ENCODE measurements at regions not wholly inside any gene's neighbourhood (a gene's known extent, or its start where the extent isn't known, plus 50 kb on each side); places are given as distances from the start of the nearest gene placed in this dataset.
A peak's percentile ranks its signal among the peaks of the same experiment; 100 is the strongest.

DNA sequence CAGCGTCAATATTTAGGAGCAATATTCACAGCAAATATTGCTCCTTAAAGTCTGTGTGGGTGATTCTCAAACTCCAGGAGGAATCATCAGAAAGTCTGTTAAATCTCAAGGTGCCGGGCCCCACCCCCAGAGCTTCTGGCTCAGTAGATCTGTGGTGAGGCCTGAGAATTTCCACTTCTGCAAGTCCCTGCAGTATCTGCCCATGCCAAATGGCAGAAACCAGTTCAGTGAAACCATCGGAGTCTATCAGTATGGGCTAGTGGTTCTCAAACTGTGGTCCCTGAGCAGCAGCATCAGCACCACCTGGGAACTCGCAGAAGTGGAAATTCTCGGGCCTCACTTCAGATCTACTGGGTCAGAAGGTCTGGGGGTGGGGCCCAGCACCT is 202.9 kb downstream of the SLC4A3 start:
- H3K27me3 ChIP-seq: no peaks in the 10 kb centered on the region
- H3K4me1 ChIP-seq: no peaks in the 10 kb centered on the region
- ATAC-seq (no peak), DNase-seq (no peak)
- in situ Hi-C loops (cut with MboI; ENCODE audit: low sequenced_read_pairs in 4 of 4) (no loop called here), intact Hi-C loops (cut with DNase I; ENCODE audit: low total_unique reads) (no loop called here)
- H3K27ac ChIP-seq: no peak overlapping the region
- TF ChIP-seq, protein P1, sequence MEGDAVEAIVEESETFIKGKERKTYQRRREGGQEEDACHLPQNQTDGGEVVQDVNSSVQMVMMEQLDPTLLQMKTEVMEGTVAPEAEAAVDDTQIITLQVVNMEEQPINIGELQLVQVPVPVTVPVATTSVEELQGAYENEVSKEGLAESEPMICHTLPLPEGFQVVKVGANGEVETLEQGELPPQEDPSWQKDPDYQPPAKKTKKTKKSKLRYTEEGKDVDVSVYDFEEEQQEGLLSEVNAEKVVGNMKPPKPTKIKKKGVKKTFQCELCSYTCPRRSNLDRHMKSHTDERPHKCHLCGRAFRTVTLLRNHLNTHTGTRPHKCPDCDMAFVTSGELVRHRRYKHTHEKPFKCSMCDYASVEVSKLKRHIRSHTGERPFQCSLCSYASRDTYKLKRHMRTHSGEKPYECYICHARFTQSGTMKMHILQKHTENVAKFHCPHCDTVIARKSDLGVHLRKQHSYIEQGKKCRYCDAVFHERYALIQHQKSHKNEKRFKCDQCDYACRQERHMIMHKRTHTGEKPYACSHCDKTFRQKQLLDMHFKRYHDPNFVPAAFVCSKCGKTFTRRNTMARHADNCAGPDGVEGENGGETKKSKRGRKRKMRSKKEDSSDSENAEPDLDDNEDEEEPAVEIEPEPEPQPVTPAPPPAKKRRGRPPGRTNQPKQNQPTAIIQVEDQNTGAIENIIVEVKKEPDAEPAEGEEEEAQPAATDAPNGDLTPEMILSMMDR (IDR thresholded peaks at IDR 0.05 in 4 of 5, conservative IDR thresholded peaks at IDR 0.05 in 1 of 5): no peak
- no peak for TF ChIP-seq POLR2A (IDR thresholded peaks at IDR 0.05)
- no peaks in the 10 kb centered on the region for H3K9me3 ChIP-seq
- no peak overlapping the region for H3K4me3 ChIP-seq
- H3K36me3 ChIP-seq: no peaks in the 10 kb centered on the region

- Histone ChIP-seq H3K27ac (no peak overlapping the region), H3K36me3 (no peaks in the 10 kb centered on the region), H3K4me1 (no peaks in the 10 kb centered on the region), H3K4me3 (no peak overlapping the region), H3K9me3 (no peaks in the 10 kb centered on the region), H3K27me3 (no peaks in the 10 kb centered on the region)
- TF ChIP-seq POLR2A (IDR thresholded peaks at IDR 0.05): no peak
- TF ChIP-seq, protein P1 (IDR thresholded peaks at IDR 0.05 in 4 of 5, conservative IDR thresholded peaks at IDR 0.05 in 1 of 5): no peak
- in situ Hi-C loops (cut with MboI; ENCODE audit: low sequenced_read_pairs in 4 of 4): no loop called here
- intact Hi-C loops (cut with DNase I; ENCODE audit: low total_unique reads): no loop called here
- no peak for ATAC-seq
- no peak for DNase-seq
Measured at GRCh38 chr2:219831957-219832356, 204.5 kb downstream of the SLC4A3 start.

DNA sequence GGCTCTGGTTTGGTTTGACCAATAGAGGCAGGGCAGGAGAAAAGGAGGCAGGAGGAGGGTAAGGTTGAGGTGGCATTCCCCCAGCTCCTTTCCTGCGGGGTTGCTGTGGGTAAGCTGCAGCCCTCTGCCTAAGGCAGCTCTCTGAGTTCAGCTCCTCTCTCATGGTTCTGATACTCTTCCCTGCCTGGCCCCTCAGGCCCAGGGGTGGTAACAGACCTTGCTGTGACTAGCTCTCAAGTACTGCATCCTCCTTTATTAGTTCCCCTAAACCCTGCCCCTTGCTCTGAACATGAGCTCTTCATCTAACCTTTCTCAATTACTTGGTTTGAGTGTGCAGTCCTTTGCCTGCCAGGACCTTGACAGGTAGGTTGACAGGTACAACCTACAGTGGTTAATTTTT is 205.5 kb downstream of the SLC4A3 start:
- in situ Hi-C loops (cut with MboI; ENCODE audit: low sequenced_read_pairs in 4 of 4): no loop called here
- H3K4me1 ChIP-seq: no peaks in the 10 kb centered on the region
- no peaks in the 10 kb centered on the region for H3K27me3 ChIP-seq
- H3K36me3 ChIP-seq: no peaks in the 10 kb centered on the region
- H3K4me3 ChIP-seq: no peak overlapping the region
- H3K27ac ChIP-seq: no peak overlapping the region
- no peaks in the 10 kb centered on the region for H3K9me3 ChIP-seq
- no peak for TF ChIP-seq POLR2A (IDR thresholded peaks at IDR 0.05)
- TF ChIP-seq, protein P1 (IDR thresholded peaks at IDR 0.05 in 4 of 5, conservative IDR thresholded peaks at IDR 0.05 in 1 of 5): no peak
- intact Hi-C loops (cut with DNase I; ENCODE audit: low total_unique reads): no loop called here
- ATAC-seq: no peak
- DNase-seq: no peak

DNA sequence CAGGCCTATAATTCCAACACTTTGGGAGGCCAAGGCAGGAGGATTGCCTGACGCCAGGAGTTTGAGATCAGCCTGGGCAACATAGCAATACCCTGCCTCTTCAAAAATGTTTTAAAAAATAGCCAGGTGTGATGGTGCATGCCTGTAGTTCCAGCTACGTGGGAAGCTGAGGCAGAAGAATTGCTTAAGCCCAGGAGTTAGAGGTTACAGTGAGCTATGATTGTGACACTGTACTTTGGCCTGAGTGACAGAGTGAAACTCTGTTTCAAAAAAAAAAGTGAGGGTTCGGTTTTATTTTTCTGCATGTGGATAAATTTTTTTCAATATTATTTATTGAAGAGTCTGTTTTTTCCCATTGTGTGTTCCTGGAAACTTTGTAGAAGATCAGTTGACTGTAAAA is 208.1 kb downstream of the SLC4A3 start:
- H3K4me3 ChIP-seq: no peak overlapping the region
- ATAC-seq: no peak
- no peak for TF ChIP-seq POLR2A (IDR thresholded peaks at IDR 0.05)
- TF ChIP-seq, protein P1 (IDR thresholded peaks at IDR 0.05 in 4 of 5, conservative IDR thresholded peaks at IDR 0.05 in 1 of 5): no peak
- no peaks in the 10 kb centered on the region for H3K9me3 ChIP-seq
- no peak overlapping the region for H3K27ac ChIP-seq
- no peak for DNase-seq
- in situ Hi-C loops (cut with MboI; ENCODE audit: low sequenced_read_pairs in 4 of 4): no loop called here
- H3K27me3 ChIP-seq: no peaks in the 10 kb centered on the region
- intact Hi-C loops (cut with DNase I; ENCODE audit: low total_unique reads): loop anchor here (5.0 kb wide), 1 partner anchor 98 kb away; no protein-coding TSS in a partner anchor
- H3K4me1 ChIP-seq: no peaks in the 10 kb centered on the region
- H3K36me3 ChIP-seq: no peaks in the 10 kb centered on the region

DNA sequence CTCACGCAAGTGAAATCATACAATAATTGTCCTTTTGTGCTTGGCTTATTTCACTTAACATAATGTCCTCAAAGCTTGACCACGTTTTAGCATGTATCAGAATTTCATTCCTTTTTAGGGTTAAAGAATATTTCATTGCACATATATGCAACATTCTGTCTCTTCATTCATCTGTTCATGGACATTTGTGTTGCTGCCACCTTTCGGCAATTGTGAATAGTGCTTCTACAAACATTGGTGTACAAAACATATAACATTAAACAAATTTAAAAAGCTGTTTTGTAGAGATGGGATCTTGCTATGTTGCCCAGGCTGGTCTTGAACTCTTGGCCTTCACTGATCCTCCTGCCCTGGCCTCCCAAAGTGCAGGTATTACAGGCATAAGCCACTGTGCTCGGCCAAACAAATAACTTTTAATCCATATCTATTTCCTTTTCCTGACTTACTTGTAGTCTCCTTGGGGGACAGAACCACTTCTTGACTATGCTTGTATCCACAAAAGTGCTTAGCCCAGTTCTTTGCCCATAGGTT is 209.3 kb downstream of the SLC4A3 start:
- no peak for DNase-seq
- intact Hi-C loops (cut with DNase I; ENCODE audit: low total_unique reads): loop anchor here (5.0 kb wide), 1 partner anchor 99 kb away; no protein-coding TSS in a partner anchor
- Histone ChIP-seq H3K4me1 (no peaks in the 10 kb centered on the region), H3K27me3 (no peaks in the 10 kb centered on the region), H3K4me3 (no peak overlapping the region), H3K36me3 (no peaks in the 10 kb centered on the region), H3K9me3 (no peaks in the 10 kb centered on the region), H3K27ac (no peak overlapping the region)
- no peak for ATAC-seq
- in situ Hi-C loops (cut with MboI; ENCODE audit: low sequenced_read_pairs in 4 of 4): no loop called here
- TF ChIP-seq, protein P1 (IDR thresholded peaks at IDR 0.05 in 4 of 5, conservative IDR thresholded peaks at IDR 0.05 in 1 of 5): peak in 1 of 5 experiments; percentile 22
- TF ChIP-seq POLR2A (IDR thresholded peaks at IDR 0.05): no peak

All from gastrocnemius medialis (tissue), 4 donors.